ENCODE measurements at regions not wholly inside any gene's neighbourhood (a gene's known extent, or its start where the extent isn't known, plus 50 kb on each side); places are given as distances from the start of the nearest gene placed in this dataset.

DNA sequence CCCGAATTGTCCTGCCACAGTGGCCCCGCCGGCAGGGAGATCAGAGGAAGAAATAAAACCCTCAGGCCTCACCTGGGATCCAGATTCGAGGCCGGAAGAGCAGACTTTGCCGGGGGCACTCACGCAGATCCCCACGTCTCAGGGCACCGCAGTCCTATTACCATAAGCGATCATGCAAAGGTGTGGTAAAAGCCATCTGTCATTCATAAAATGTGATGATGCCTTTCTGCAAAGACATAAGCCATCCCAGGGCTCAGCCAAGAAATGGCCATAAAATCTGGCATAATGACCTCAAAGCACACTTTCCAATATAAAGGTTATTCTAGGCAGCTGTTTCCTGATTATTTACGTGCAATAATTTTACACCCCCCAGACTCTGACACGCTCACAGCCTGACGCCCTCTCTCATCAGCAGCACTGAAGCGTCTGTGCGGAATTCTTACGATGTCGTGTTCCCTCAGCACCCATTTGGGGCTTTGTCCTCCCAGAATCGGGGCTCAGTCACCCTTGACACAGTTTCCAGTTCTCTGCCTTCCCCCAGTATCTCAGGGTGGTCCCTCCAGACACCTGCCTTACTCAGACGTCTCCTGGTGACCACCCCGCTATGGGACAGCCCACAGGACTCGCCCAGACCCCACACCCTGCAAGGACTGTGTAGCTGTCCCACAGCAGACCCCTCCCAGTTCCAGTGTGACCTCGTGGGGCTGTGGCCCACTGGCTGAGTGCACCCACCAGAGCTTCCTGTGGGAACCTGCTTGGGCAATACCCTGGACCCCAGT lies 74.3 kb upstream of the FAM20C start:
- no peak overlapping the region for H3K9ac ChIP-seq (ENCODE audit: low read depth, low read length)
- in situ Hi-C loops (cut with MboI; ENCODE audit: low sequenced_read_pairs) (no loop called here), dilution Hi-C loops (cut with HindIII; ENCODE audit: low sequenced_read_pairs, unreplicated experiment) (no loop called here), intact Hi-C loops (cut with micrococcal nuclease) (no loop called here)
- TF ChIP-seq, protein P1, sequence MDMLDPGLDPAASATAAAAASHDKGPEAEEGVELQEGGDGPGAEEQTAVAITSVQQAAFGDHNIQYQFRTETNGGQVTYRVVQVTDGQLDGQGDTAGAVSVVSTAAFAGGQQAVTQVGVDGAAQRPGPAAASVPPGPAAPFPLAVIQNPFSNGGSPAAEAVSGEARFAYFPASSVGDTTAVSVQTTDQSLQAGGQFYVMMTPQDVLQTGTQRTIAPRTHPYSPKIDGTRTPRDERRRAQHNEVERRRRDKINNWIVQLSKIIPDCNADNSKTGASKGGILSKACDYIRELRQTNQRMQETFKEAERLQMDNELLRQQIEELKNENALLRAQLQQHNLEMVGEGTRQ (IDR thresholded peaks at IDR 0.05; ENCODE audit: low read depth, low read length), result no peak
- TF ChIP-seq FOS (IDR thresholded peaks at IDR 0.05; ENCODE audit: low read depth, low read length) (no peak), POLR2A (IDR thresholded peaks at IDR 0.05; ENCODE audit: low read depth, low read length) (no peak), CHD1 (IDR thresholded peaks at IDR 0.05; ENCODE audit: low read depth, low read length) (no peak), SMC3 (IDR thresholded peaks at IDR 0.05; ENCODE audit: low read depth, low read length) (no peak), MAFK (IDR thresholded peaks at IDR 0.05; ENCODE audit: low read depth, low read length) (no peak), RAD21 (IDR thresholded peaks at IDR 0.05; ENCODE audit: low read length) (no peak), CTCF (conservative IDR thresholded peaks at IDR 0.05; ENCODE audit: low read depth, low read length) (no peak), MAZ (IDR thresholded peaks at IDR 0.05; ENCODE audit: borderline replicate concordance, low read depth, low read length) (no peak)
- no peak overlapping the region for H3K27ac ChIP-seq (ENCODE audit: insufficient read depth, low read length)
- no TSS peak for BruUV-seq (replicated peaks)
- H3K9me3 ChIP-seq (ENCODE audit: control insufficient read depth, insufficient read depth, low read length), result peaks cover 4% of the 10 kb centered on the region
- H2BK15ac ChIP-seq (ENCODE audit: low read depth, low read length), result no peak overlapping the region
- H3K4ac ChIP-seq (ENCODE audit: low read depth, low read length), result no peak overlapping the region
- no peaks in the 10 kb centered on the region for H4K20me1 ChIP-seq (ENCODE audit: insufficient read depth, low read length)
- H4K8ac ChIP-seq (ENCODE audit: low read depth in 2 of 2, low read length in 2 of 2), result no peak overlapping the region
- no peak overlapping the region for H3K56ac ChIP-seq (ENCODE audit: extremely low read depth, insufficient read depth, low read length)
- 0 out of 2 replicates have a peak, but pooled peaks cover 4% of the 10 kb centered on the region for H3K9me1 ChIP-seq (ENCODE audit: insufficient read depth, low read length)
- no peak overlapping the region for H2BK20ac ChIP-seq (ENCODE audit: low read depth, low read length)
- DNase-seq, result no peak
- H2BK120ac ChIP-seq (ENCODE audit: low read depth, low read length), result no peak overlapping the region
- H4K91ac ChIP-seq (ENCODE audit: insufficient read depth, low read depth, low read length), result no peak overlapping the region
- ChIA-PET CTCF (no interaction called here), POLR2A (ENCODE audit: unreplicated experiment) (no interaction called here)
- H3K4me1 ChIP-seq (ENCODE audit: control insufficient read depth, insufficient read depth, low read length), result peaks cover 11% of the 10 kb centered on the region
- WGBS, 2 experiments (ENCODE audit: extremely low coverage in 2 of 2, insufficient read length in 1 of 2), result 94% methylated on average over 10 of the region's 22 CpGs; no CpG with 5 or more reads in 1 of the 2 experiments
- H3K79me1 ChIP-seq (ENCODE audit: low read depth in 1 of 2, low read length in 2 of 2), result no peaks in the 10 kb centered on the region
- no peak for ATAC-seq (ENCODE audit: low read depth)
- no peak overlapping the region for H3K23ac ChIP-seq (ENCODE audit: low read depth, low read length)
- no peak overlapping the region for H3K14ac ChIP-seq (replicated peaks; ENCODE audit: low read depth, low read length)
- no peak overlapping the region for H2AFZ ChIP-seq (replicated peaks; ENCODE audit: low read length, poor library complexity)
- 0 out of 2 replicates have a peak overlapping the region, but pooled peaks have one; percentile 39 for H2AK5ac ChIP-seq (ENCODE audit: low read depth, low read length)
- H3K36me3 ChIP-seq (ENCODE audit: control insufficient read depth, insufficient read depth, low read length), result no peaks in the 10 kb centered on the region
- H3K18ac ChIP-seq (ENCODE audit: low read depth, low read length), result no peak overlapping the region
- H2BK5ac ChIP-seq (ENCODE audit: low read depth, low read length, poor library complexity, severe bottlenecking), result no peak overlapping the region
- no peak overlapping the region for H3K4me2 ChIP-seq (ENCODE audit: low read depth, low read length)
- no peak overlapping the region for H2AK9ac ChIP-seq (replicated peaks; ENCODE audit: low read depth, low read length, poor library complexity)
- no peaks in the 10 kb centered on the region; the same call in 1 of the 2 replicates for H3K27me3 ChIP-seq (ENCODE audit: control insufficient read depth, insufficient read depth, low read length)
- H3K4me3 ChIP-seq (ENCODE audit: insufficient read depth, low read depth, low read length), result no peak overlapping the region
- no peak overlapping the region for H4K5ac ChIP-seq (ENCODE audit: low read depth, low read length)

All from IMR-90 (cell line).